Thoracic aorta (tissue), 2 donors: ENCODE measurements at regions not wholly inside any gene's neighbourhood (a gene's known extent, or its start where the extent isn't known, plus 50 kb on each side); places are given as distances from the start of the nearest gene placed in this dataset.
A peak's percentile ranks its signal among the peaks of the same experiment; 100 is the strongest.

Experiments used
- ATAC-seq: fragments of 150-250 bp; one replicate; pipeline ENCODE4 v1.8.0; 2017; ENCODE audit warnings: low read depth; ENCODE audit not compliant: insufficient number of reproducible peaks, low FRiP score
- DNase-seq: peaks from one replicate; pipeline ENCODE4 v3.0.0-alpha.2; 2020; ENCODE audit warnings: low spot score
- H3K27ac ChIP-seq, 2 donors: fragments of 200-600 bp; sonication (generic); 1 replicate in 1 of 2; 2 replicates in 1 of 2; pipeline ENCODE4 v1.5.1; 2016; ENCODE audit warnings: mild to moderate bottlenecking in 2 of 2, moderate library complexity in 2 of 2
- H3K27me3 ChIP-seq: fragments of 200-600 bp; sonication (generic); replicated peaks from 2 replicates; pipeline ENCODE4 v1.6.0; 2016; ENCODE audit warnings: mild to moderate bottlenecking; ENCODE audit not compliant: insufficient read depth
- H3K36me3 ChIP-seq: fragments of 200-600 bp; sonication (generic); one replicate; pipeline ENCODE4 v1.5.1; 2016
- H3K4me1 ChIP-seq, 2 donors: fragments of 200-600 bp; sonication (generic); 1 replicate in 1 of 2; 2 replicates in 1 of 2; pipeline versions ENCODE4 v1.5.1 to v1.6.0; 2016; ENCODE audit warnings: low read depth in 2 of 2, mild to moderate bottlenecking in 1 of 2; ENCODE audit not compliant: control insufficient read depth in 1 of 2
- H3K4me3 ChIP-seq: fragments of 200-600 bp; sonication (generic); 2 replicates; pipeline ENCODE4 v1.5.1; 2016; ENCODE audit warnings: mild to moderate bottlenecking
- H3K9me3 ChIP-seq: fragments of 200-600 bp; sonication (generic); 2 replicates; pipeline ENCODE4 v1.5.1; 2016
- TF ChIP-seq, protein P1 (sequence below): fragments of 200-600 bp; sonication (generic); IDR thresholded peaks from one replicate; pipeline ENCODE4 v1.5.1; 2019; ENCODE audit warnings: antibody characterized with exemption

- Histone ChIP-seq H3K27me3 (no peaks in the 10 kb centered on the region), H3K4me1 (peaks cover 6 to 22% of the 10 kb centered on the region in 2 donors), H3K4me3 (no peak overlapping the region), H3K36me3 (no peaks in the 10 kb centered on the region), H3K9me3 (no peaks in the 10 kb centered on the region), H3K27ac (no peak overlapping the region)
- DNase-seq (no peak), ATAC-seq (no peak)
- TF ChIP-seq, protein P1, sequence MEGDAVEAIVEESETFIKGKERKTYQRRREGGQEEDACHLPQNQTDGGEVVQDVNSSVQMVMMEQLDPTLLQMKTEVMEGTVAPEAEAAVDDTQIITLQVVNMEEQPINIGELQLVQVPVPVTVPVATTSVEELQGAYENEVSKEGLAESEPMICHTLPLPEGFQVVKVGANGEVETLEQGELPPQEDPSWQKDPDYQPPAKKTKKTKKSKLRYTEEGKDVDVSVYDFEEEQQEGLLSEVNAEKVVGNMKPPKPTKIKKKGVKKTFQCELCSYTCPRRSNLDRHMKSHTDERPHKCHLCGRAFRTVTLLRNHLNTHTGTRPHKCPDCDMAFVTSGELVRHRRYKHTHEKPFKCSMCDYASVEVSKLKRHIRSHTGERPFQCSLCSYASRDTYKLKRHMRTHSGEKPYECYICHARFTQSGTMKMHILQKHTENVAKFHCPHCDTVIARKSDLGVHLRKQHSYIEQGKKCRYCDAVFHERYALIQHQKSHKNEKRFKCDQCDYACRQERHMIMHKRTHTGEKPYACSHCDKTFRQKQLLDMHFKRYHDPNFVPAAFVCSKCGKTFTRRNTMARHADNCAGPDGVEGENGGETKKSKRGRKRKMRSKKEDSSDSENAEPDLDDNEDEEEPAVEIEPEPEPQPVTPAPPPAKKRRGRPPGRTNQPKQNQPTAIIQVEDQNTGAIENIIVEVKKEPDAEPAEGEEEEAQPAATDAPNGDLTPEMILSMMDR, result no peak
These were observed 406.0 kb upstream of the GRIA1 start for GRCh38 chr5:153084511-153084910.

DNA sequence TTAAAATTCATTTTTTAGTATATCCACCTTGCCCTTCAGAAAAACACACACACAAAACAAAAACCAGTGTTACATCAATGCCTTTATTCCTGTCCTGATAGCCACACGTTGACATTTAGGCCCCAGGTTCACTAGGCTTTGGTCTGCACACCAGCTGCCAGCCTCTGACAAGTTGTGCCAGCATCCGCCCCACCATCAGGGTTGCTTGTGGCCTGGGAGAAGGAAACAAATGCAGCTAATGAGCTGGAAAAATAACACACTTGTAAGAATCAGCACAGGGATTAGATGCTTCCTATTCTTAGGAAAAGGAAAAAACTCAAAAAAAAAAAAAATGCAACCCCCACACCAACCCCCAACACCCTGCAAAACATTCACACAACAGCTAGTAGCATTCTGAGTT is 404.0 kb upstream of the GRIA1 start:
- no peak overlapping the region for H3K4me3 ChIP-seq
- TF ChIP-seq, protein P1, result no peak

DNA sequence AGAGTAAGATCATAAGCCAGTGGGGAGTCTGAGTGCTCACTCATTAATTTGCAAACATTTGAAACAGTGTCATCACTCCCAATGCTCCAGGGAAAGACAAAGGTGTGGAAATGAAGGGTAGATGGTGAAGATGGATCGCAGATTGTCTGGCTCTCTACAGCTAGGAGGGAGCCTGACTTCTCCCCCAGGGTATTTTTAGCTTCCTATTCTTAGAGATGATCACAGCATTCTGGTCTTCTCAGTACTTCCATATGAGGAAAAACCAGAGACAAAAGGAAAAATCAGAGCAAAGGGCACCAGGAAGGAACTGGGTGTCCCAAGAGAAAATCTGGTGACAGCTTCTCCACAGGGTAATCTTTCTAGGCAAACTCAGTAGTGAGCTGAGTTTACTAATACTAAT is 401.9 kb upstream of the GRIA1 start:
- DNase-seq (no peak), ATAC-seq (peak; percentile 54)
- Histone ChIP-seq H3K27ac (peak overlapping the region; percentile 34 to 38), H3K4me1 (peaks cover 6 to 22% of the 10 kb centered on the region in 2 donors), H3K36me3 (no peaks in the 10 kb centered on the region), H3K4me3 (no peak overlapping the region), H3K9me3 (no peaks in the 10 kb centered on the region), H3K27me3 (no peaks in the 10 kb centered on the region)
- TF ChIP-seq, protein P1, result no peak

More for the DNA sequence above, 404.0 kb upstream of the GRIA1 start:
- Histone ChIP-seq H3K36me3 (no peaks in the 10 kb centered on the region), H3K9me3 (no peaks in the 10 kb centered on the region), H3K27ac (no peak overlapping the region), H3K27me3 (no peaks in the 10 kb centered on the region), H3K4me1 (peaks cover 6 to 22% of the 10 kb centered on the region in 2 donors)
- no peak for ATAC-seq
- DNase-seq, result no peak

DNA sequence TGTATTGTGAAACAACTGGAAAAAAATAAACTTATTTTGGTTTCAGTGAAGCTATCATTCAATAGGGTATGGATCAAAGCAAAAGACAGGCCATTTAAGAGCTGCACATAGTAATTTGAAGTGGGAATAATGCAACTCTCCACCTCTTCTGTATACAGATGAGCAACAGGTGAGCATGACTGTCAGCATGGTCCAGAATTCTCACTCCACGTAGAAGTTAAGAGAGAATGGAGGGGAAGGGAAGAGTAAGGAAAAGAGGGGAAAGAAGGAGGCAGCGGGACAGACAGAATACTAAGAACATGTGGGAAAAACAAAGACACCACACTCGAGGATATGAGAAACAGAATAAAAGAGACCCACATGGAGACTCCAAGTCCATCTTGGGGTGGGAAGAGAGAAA is 396.1 kb upstream of the GRIA1 start:
- Histone ChIP-seq H3K4me3 (no peak overlapping the region), H3K27me3 (no peaks in the 10 kb centered on the region), H3K27ac (no peak overlapping the region), H3K36me3 (no peaks in the 10 kb centered on the region), H3K9me3 (no peaks in the 10 kb centered on the region), H3K4me1 (no peaks in the 10 kb centered on the region)
- ATAC-seq, result no peak
- TF ChIP-seq, protein P1, result no peak
- no peak for DNase-seq

DNA sequence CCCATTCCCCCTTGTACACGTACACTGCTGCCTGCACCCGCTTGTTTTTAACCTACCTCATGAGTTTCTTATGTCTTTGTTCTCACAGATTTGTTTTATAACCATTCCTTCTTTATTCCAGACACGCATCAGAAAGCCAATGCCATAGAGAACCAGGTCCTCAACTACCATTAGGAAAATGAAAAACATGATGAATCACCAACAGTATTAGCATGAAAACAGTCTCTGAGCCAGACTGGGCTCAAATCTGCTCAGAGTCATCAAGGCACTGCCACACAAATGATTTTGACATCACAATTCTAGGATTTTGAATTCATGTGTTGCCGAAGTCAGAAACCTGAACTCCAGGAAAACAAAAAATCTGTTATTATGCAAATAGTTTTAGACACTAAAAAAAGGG is 394.1 kb upstream of the GRIA1 start:
- Histone ChIP-seq H3K27ac (no peak overlapping the region), H3K9me3 (no peaks in the 10 kb centered on the region), H3K4me3 (no peak overlapping the region), H3K27me3 (no peaks in the 10 kb centered on the region), H3K4me1 (no peaks in the 10 kb centered on the region), H3K36me3 (no peaks in the 10 kb centered on the region)
- TF ChIP-seq, protein P1, result no peak
- ATAC-seq (no peak), DNase-seq (no peak)
